ENCODE measurements at regions not wholly inside any gene's neighbourhood (a gene's known extent, or its start where the extent isn't known, plus 50 kb on each side); places are given as distances from the start of the nearest gene placed in this dataset.

GRCh38 chr2:221931251-221931991, 359.3 kb upstream of the EPHA4 start:
- H3K36me3 ChIP-seq (ENCODE audit: control insufficient read depth, insufficient read depth, low read length) = no peaks in the 10 kb centered on the region
- CTCF ChIA-PET = no interaction called here
- POLR2A ChIA-PET = interaction anchor here (0.6 kb wide), 1 partner anchor 863 kb away, joined by 3 read pairs; no protein-coding TSS in a partner anchor

DNA sequence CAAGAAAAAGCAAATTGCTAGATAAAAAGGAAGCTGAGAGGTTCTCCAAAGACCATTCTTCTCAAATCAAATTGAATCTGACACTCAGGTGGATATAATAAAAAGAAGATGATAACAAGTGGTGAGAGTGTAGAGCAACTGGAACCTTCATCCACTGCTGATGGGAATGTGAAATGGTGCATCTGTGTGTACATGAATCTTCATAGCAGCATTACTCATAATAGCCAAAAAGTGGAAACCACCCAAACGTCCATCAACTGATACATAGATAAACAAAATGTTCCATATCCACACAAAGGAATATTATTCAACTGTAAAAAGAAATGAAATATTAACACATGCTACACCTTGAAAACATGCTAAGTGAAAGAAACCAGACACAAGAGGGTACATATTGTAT, 357.2 kb upstream of the EPHA4 start:
- ChIA-PET POLR2A (no interaction called here), CTCF (no interaction called here)
- no peak for DNase-seq (ENCODE audit: low read depth)
- H3K36me3 ChIP-seq (ENCODE audit: control insufficient read depth, insufficient read depth, low read length) = no peaks in the 10 kb centered on the region
- no peaks in the 10 kb centered on the region for H3K27me3 ChIP-seq (ENCODE audit: control insufficient read depth, insufficient read depth, low read length)
- TF ChIP-seq CTCF (IDR thresholded peaks at IDR 0.05; ENCODE audit: insufficient read depth, low read depth, low read length) = no peak
- no peak overlapping the region for H3K4me3 ChIP-seq (ENCODE audit: low read depth, low read length)

More at GRCh38 chr2:221931251-221931991, 359.3 kb upstream of the EPHA4 start:
- no peak for DNase-seq (ENCODE audit: low read depth)
- Histone ChIP-seq H3K4me3 (ENCODE audit: low read depth, low read length) (no peak overlapping the region), H3K27me3 (ENCODE audit: control insufficient read depth, insufficient read depth, low read length) (no peaks in the 10 kb centered on the region)
- no peak for TF ChIP-seq CTCF (IDR thresholded peaks at IDR 0.05; ENCODE audit: insufficient read depth, low read depth, low read length)

DNA sequence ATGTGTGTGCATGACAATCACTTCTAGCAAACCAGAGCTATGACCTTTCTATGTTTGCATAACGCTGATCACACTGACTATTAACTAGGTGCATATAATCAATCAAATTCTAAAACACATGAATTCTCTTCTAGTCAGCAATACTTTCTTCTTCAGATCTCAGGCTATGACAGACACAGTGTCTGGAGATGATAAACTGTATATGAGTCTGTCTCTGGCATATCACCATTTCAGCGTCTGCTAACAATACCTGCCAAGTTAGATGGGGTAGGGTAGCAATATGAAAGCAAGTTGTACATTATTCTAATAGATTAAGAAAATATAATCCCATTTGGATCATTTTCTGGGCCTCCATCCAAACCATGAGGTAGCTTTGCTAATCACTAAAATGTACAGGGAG, 354.2 kb upstream of the EPHA4 start:
- POLR2A ChIA-PET = no interaction called here
- CTCF ChIA-PET = no interaction called here
- Histone ChIP-seq H3K27me3 (ENCODE audit: control insufficient read depth, insufficient read depth, low read length) (no peaks in the 10 kb centered on the region), H3K4me3 (ENCODE audit: low read depth, low read length) (no peak overlapping the region), H3K36me3 (ENCODE audit: control insufficient read depth, insufficient read depth, low read length) (no peaks in the 10 kb centered on the region)
- DNase-seq (ENCODE audit: low read depth) = no peak
- TF ChIP-seq CTCF (IDR thresholded peaks at IDR 0.05; ENCODE audit: insufficient read depth, low read depth, low read length) = no peak

DNA sequence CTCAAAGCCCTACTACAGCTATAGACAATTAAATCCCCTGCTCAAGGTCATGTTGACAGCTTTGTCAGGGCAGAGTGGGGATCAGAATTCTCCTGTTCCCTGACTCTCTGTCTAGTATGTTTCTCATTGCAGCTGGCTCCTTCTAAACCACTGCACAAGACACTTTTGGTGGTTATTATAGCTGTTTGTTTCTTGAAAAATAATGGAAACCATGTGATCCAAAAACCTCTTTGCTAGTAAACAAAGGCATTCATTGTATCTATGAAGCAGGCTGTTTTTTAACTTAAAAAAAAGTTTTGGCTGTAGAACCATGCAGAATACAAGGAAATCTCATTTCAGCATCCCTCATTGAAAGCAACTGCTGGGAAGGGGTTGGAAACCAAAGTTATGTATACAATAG, 352.5 kb upstream of the EPHA4 start:
- Histone ChIP-seq H3K4me3 (ENCODE audit: low read depth, low read length) (no peak overlapping the region), H3K27me3 (ENCODE audit: control insufficient read depth, insufficient read depth, low read length) (no peaks in the 10 kb centered on the region), H3K36me3 (ENCODE audit: control insufficient read depth, insufficient read depth, low read length) (no peaks in the 10 kb centered on the region)
- no peak for DNase-seq (ENCODE audit: low read depth)
- ChIA-PET CTCF (interaction anchor here (1.4 kb wide), 1 partner anchor 28 kb away, joined by 6 read pairs; no protein-coding TSS in a partner anchor), POLR2A (no interaction called here)
- TF ChIP-seq CTCF (IDR thresholded peaks at IDR 0.05; ENCODE audit: insufficient read depth, low read depth, low read length) = no peak

- Histone ChIP-seq H3K4me3 (ENCODE audit: low read depth, low read length) (no peak overlapping the region), H3K36me3 (ENCODE audit: control insufficient read depth, insufficient read depth, low read length) (no peaks in the 10 kb centered on the region), H3K27me3 (ENCODE audit: control insufficient read depth, insufficient read depth, low read length) (no peaks in the 10 kb centered on the region)
- DNase-seq (ENCODE audit: low read depth) = no peak
- no peak for TF ChIP-seq CTCF (IDR thresholded peaks at IDR 0.05; ENCODE audit: insufficient read depth, low read depth, low read length)
- CTCF ChIA-PET = interaction anchor here (1.0 kb wide), 1 partner anchor 40 kb away, joined by 4 read pairs; no protein-coding TSS in a partner anchor
- POLR2A ChIA-PET = no interaction called here
Measured at GRCh38 chr2:221915926-221916325, 343.8 kb upstream of the EPHA4 start.

All from BJ (cell line).